ENCODE measurements at regions not wholly inside any gene's neighbourhood (a gene's known extent, or its start where the extent isn't known, plus 50 kb on each side); places are given as distances from the start of the nearest gene placed in this dataset.

- TF ChIP-seq CTCF (IDR thresholded peaks at IDR 0.05; ENCODE audit: low read depth, low read length) (no peak), EZH2phosphoT487 (IDR thresholded peaks at IDR 0.05; ENCODE audit: low read depth) (no peak)
Observed at GRCh38 chr16:73400951-73401350, 353.0 kb upstream of the ZFHX3 start.
